Prostate gland (tissue), 2 donors: ENCODE measurements at regions not wholly inside any gene's neighbourhood (a gene's known extent, or its start where the extent isn't known, plus 50 kb on each side); places are given as distances from the start of the nearest gene placed in this dataset.

Source experiments
- POLR2A ChIP-seq: fragments of 450-650 bp; IDR thresholded peaks from one replicate; pipeline ENCODE4 v1.6.1; 2016; ENCODE audit warnings: antibody characterized with exemption, mild to moderate bottlenecking
- TF ChIP-seq, protein P1 (sequence below), 4 experiments: fragments of 200-600 bp in 2 of 4; fragments of 450-650 bp in 2 of 4; sonication (generic) in 2 of 4; IDR thresholded peaks; 1 replicate in 3 of 4; 2 replicates in 1 of 4; pipeline ENCODE4 v1.5.1; 2016 to 2019; ENCODE audit warnings: antibody characterized with exemption in 4 of 4, mild to moderate bottlenecking in 2 of 4, moderate library complexity in 2 of 4

DNA sequence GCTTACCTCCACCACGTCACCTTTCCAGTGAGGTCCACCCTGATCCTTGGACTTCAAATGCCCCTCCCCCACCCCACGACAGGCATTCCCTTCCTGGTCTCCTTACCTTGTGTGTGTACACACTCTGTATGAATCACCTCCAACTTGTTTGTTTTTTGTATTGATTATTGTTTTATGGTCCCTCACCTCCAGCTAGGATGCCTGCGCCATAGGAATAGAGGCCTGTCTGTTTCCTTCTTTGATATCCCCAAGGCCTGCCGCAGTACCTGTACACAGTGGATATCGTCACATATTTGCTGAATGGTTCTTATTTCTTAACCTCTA, 219.6 kb upstream of the POU3F1 start:
- TF ChIP-seq, protein P1, sequence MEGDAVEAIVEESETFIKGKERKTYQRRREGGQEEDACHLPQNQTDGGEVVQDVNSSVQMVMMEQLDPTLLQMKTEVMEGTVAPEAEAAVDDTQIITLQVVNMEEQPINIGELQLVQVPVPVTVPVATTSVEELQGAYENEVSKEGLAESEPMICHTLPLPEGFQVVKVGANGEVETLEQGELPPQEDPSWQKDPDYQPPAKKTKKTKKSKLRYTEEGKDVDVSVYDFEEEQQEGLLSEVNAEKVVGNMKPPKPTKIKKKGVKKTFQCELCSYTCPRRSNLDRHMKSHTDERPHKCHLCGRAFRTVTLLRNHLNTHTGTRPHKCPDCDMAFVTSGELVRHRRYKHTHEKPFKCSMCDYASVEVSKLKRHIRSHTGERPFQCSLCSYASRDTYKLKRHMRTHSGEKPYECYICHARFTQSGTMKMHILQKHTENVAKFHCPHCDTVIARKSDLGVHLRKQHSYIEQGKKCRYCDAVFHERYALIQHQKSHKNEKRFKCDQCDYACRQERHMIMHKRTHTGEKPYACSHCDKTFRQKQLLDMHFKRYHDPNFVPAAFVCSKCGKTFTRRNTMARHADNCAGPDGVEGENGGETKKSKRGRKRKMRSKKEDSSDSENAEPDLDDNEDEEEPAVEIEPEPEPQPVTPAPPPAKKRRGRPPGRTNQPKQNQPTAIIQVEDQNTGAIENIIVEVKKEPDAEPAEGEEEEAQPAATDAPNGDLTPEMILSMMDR (IDR thresholded peaks at IDR 0.05), result no peak
- TF ChIP-seq POLR2A, result no peak
